C4-2B (cell line): ENCODE measurements at regions not wholly inside any gene's neighbourhood (a gene's known extent, or its start where the extent isn't known, plus 50 kb on each side); places are given as distances from the start of the nearest gene placed in this dataset.

ENCODE experiments used
- ZFX ChIP-seq: fragments of 450-650 bp; IDR thresholded peaks from 2 replicates; pipeline ENCODE4 v1.6.1; 2017
- TF ChIP-seq, protein P1 (sequence below): fragments of 450-650 bp; conservative IDR thresholded peaks from 2 replicates; pipeline ENCODE4 v1.5.1; 2017; ENCODE audit warnings: mild to moderate bottlenecking

DNA sequence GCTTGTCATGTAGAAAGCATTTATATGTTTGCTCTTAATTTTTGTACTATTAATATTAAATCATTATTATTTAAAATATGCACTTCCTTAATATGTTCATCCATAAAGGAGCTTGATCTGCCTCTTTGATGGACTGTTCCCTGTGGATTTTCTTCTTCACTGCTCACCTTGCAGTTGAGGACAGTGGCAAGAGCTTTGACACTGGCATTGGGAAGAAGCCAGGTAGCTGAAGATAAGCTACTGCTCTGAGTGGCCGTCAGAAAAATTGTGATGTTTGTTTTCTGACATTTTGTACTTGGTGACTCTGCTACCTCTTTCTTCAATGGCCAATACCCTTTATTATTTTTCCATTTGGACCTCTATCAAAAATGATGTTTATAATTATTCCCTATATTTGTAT lies 349.4 kb upstream of the NOVA1 start:
- TF ChIP-seq, protein P1, sequence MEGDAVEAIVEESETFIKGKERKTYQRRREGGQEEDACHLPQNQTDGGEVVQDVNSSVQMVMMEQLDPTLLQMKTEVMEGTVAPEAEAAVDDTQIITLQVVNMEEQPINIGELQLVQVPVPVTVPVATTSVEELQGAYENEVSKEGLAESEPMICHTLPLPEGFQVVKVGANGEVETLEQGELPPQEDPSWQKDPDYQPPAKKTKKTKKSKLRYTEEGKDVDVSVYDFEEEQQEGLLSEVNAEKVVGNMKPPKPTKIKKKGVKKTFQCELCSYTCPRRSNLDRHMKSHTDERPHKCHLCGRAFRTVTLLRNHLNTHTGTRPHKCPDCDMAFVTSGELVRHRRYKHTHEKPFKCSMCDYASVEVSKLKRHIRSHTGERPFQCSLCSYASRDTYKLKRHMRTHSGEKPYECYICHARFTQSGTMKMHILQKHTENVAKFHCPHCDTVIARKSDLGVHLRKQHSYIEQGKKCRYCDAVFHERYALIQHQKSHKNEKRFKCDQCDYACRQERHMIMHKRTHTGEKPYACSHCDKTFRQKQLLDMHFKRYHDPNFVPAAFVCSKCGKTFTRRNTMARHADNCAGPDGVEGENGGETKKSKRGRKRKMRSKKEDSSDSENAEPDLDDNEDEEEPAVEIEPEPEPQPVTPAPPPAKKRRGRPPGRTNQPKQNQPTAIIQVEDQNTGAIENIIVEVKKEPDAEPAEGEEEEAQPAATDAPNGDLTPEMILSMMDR: no peak
- no peak for TF ChIP-seq ZFX
